Embryonic facial prominence (tissue), 1 donor: ENCODE measurements at regions not wholly inside any gene's neighbourhood (a gene's known extent, or its start where the extent isn't known, plus 50 kb on each side); places are given as distances from the start of the nearest gene placed in this dataset.

ENCODE experiments used
- DNase-seq: peaks from one replicate; pipeline ENCODE4 v3.0.0-alpha.2; 2016; ENCODE audit errors: extremely low spot score

DNA sequence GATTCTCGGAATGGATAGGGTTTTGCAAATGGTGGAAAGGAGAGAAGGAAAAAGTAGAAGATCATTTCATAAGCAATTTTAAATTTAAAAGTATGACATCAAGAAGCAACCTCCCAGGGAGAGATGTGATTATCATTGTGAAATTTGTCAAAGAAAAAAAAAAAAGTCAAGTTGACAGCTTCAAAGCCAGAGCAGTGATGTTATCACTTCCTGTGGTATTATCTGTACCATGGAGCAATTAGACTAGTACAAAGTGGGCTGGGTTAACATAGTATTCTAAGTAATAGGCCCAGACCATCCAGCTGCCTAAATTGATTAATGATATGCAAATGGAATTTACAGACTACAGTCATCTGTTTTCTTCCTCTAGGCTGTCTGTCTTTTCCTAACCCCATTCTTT lies 84.0 kb upstream of the NPY start:
- no peak for DNase-seq

DNA sequence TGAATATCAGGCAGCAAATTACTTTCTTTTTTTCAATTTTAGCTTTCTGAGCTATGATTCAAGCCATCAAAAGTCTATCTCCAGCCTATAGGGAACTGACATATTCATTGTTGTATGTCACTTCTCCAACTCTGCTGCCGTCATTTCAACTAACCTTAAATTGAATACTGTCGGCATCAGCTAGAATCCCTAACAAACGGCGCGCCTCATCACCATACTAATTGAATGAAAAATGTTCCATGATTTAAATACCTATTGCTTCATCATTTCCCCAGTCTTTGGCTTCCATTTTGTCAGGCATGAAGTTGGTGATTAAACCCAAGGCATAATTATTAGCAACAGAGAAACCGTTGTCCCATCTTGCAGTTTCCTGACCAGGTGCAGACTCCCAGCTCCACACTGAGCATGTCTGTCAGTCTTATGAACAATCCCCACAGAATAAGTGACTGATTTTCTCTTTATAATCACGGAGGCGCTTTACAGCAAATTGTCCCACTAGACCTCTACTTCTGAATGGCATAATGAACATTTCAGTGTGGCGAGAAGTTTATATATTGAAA lies 83.5 kb upstream of the NPY start:
- DNase-seq = no peak

DNA sequence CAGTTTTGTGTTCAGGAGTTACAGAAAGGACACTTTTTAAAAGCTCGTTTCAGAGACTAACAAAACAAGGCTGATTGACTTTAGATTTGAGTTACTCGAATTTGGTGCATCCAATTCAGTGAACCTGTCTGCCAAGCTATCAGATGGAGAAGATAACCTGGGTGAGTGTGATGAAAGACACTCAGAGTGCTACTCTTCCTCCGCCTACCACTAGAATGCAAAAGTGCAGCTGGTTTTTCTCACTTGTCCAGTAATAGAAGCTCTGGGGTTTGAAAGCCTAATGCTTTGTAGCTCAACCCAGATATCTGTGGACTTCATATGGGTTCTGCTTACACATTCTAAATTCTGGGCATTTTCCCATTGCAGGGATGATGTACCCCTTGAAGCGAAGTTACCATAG lies 82.8 kb upstream of the NPY start:
- no peak for DNase-seq

DNA sequence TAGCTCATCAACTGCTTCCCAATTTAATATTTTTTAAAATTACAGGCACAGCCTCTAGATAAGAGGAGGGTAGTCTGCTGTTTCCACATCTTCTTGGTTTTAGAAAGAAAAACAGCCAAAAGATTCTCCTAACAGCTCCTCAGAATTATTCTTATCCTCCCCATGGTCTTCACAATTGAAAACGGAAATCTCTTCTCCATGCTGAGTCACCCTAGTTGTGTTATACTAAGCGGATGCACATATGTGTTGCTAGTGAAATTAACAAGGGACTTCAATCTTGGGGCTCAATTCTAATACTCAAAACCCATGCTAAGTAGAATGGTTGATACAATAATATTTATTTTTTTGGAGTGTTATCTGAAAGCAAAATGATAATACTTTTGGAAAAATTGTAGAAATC lies 71.9 kb upstream of the NPY start:
- DNase-seq = no peak

DNA sequence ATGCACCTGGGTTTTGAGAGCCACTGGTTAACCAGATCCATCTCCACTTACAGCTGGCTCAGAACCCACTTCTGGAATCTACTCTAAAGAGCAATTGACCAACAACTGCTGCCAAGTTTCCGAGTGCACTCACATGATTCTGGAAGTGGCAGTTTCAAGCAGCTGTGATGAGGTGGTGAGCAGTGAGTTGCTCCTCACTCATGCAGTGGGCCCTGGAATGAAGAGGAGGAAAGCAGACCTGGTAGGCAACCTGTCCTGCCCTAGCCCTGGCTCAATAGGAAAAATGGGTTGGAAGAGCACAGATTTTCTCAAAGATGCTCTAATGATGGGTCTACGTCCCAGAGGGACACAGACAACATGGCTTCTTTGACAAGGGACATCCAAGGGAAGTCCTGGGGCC lies 70.7 kb upstream of the NPY start:
- DNase-seq = no peak

DNA sequence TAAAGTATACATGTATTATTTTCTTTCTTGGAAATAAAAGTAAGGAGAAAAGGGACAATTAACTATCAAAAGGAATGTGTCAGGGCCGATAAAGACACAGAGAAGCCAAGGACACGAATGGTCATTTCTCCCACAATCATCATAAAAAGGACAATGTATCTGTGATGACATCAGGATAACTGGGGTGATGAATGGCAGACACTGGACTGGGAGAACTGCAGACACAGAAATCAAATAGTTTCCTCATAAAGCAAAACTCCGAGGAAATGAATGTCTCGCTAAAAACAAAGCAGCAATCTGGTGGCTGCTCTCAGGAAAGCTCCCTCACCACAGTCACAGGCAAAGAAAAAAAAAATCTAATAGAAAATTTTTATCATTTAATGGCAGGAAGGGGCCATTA lies 69.3 kb upstream of the NPY start:
- no peak for DNase-seq

DNA sequence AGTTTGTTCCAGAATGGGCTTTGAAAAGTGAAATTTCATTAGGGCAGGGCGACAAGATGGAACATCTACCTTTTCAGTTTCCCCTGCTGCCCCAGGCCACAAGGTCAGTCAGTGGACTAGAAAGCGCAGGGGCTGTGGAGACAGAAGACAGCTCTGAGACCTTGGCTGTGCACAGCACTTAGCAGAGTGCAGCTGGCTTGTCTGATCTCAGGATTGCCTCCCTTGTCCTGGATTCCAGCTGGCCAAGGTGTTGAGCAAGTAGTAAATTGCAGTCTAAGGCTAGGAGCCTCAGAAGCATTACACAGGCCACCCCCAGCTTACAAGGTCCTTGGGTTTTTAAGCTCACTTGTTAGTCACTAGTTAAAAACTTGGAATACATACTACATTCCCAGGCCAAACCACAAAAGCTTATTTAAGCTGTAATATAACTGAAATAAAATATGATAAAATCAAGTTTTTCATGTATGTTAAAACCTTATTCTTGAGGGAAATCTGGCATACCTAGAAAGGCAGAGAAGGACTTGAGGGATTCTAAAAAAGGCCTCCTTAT lies 67.3 kb upstream of the NPY start:
- DNase-seq = no peak

DNA sequence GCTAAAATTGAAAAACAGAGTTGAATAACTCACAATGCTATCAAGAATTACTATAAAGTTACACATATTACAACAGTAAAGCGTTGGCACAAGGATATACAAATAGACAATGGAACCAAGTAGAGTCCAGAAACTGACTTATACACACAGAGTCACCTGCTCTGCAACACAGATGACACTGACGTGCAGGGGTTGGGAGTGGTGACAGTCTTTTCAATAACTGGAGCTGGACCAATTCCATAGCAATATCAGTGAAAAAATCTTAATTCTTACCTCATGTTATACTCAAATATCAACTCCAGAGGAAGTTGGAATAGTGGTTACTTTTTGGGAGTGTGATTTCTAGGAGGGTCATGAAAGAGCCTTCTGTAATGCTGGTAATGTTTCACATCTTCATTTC lies 62.5 kb upstream of the NPY start:
- DNase-seq = no peak

DNA sequence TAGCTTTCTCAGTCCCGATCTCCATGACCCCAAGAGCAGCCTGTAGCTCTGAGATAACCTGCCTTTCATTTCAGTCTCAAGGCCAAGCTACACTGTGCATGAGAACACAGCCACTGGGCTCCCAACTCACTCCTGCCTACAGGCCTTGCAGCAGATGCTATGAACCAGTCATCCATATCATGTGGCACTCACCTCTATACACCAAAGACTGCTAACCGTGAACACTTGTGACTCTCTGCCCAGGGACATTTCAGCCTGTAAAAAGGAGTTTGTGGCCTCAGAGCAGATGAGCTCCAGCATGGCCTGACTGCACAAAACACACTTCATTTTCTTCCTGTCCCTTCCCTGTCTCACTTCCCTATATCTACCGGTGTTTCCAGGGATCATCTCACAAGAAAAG lies 56.9 kb upstream of the NPY start:
- no peak for DNase-seq

DNA sequence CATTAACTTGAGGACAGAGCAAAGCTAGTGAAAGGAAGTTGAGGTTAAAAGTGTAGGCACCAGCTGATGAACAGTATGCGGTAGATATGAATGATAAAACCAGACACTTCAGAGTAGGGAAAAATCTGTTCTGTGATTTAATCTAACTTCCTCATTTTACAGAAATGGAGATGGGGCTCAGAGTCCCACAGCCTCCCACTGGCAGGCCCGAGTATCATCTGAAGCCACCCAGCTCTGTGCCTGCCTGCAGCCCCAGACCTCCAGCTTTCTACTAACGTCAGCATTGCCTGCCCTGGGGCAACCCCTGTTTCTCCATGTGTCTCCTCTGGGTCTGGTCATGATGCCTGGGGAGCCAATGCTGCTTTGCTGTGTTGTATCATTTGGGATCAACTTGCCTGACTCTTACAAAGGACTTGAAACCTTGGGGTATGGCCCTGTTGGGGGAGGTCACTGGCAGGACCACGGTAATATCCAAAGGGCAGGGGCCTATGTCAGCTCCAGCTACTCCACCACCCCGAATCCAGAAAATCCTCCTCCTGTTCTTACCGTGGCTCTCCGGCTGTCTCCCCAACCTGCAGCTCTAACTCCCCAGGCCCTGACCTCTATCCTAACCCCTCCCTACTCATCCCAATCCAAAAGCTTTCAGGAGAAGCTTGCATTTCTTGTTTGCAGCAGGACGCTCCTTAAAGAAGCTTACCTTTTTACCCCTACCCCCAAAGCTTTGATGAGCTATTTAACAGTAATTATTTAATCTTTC lies 56.2 kb upstream of the NPY start:
- no peak for DNase-seq

DNA sequence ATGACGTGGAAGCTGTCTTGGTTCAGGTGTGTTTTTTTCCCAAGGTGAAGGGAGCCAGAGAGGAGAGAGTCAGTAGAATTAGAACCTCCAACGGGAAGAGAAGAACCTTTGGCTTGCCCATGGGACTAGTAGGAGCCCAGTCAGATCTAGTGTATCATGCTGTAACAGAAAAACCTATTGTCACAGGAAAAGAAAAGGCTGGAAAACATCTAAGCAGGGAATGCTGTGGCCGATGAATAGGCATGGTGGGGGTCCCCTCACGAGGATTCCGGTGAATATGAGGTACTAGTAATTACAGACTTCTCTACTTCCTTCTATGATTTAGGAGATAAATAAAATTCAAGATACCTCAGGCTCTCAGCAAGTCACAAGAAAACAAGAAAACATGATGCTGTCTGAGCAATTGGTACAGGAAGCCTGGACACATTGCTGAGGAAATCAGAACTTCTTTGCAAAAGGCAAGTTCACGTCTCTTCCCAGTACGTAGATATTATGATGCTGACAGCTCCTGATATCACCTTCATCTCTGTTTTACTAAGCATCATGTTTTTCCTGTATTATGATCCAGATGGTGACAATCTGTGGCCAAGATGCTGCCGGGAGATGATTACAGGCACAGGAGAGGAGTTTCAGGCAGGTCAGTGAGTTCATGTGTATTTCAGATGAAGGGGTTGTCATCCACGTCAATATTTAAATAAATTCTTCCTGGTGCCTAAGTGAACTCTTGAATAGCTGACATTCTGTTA lies 54.3 kb upstream of the NPY start:
- DNase-seq = no peak

DNA sequence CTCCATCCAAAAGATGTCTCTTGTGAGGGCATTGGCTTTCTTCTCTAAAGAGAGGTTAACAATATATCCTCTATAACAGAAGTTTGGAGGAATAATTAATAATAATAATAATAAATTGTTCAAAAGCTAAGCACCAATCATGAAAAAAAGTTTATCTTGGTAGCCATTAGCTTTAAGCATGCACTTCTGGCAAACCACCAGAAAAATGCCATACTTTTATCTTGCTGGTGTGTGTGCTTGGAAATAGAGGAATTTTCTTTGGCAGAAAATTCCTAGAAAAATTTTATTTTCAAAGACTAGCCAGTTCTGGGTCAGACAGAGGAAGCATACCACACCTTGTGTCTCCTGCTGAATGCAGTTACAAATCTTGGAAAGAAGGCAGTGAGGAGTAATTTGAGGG lies 52.5 kb upstream of the NPY start:
- no peak for DNase-seq

DNA sequence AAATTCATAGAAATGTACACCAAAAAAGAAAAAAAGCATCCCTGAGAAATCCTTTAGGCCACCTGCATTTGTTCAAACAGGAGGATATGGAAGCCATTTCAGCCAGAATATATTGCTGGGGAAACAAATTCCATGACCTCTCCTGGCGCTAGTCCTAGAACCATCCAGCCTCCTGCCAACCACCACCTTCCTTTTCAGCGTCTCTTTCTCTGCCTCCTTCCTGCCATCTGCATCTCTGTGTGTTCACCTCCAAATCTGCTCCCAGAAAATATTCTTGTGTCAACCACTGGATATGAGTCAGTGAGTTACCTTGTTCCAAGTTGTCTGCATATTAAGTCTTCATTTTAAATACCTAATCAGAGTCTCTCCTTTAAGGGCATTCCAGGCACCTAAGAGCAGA lies 50.6 kb upstream of the NPY start:
- DNase-seq = no peak
